ENCODE measurements at regions not wholly inside any gene's neighbourhood (a gene's known extent, or its start where the extent isn't known, plus 50 kb on each side); places are given as distances from the start of the nearest gene placed in this dataset.
"Not testable (repeated sequence)": the region's sequence is repeated elsewhere in the genome, so short reads cannot be mapped to it uniquely, and the experiment has no call there.

- Mint-ChIP-seq H3K36me3 (peaks cover 23% of the 10 kb centered on the region), H3K27me3 (ENCODE audit: low read depth) (no peaks in the 10 kb centered on the region), H3K9me3 (peaks cover 16% of the 10 kb centered on the region), H3K4me1 (peaks cover 23% of the 10 kb centered on the region), H3K4me3 (no peak overlapping the region), H3K27ac (no peak overlapping the region)
- DNase-seq (ENCODE audit: low spot score) (no peak), ATAC-seq (no peak)
- TF ChIP-seq ERG (CRISPR knock-in tag; IDR thresholded peaks at IDR 0.05): no peak
- TF ChIP-seq, protein P1, sequence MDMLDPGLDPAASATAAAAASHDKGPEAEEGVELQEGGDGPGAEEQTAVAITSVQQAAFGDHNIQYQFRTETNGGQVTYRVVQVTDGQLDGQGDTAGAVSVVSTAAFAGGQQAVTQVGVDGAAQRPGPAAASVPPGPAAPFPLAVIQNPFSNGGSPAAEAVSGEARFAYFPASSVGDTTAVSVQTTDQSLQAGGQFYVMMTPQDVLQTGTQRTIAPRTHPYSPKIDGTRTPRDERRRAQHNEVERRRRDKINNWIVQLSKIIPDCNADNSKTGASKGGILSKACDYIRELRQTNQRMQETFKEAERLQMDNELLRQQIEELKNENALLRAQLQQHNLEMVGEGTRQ (CRISPR knock-in tag; IDR thresholded peaks at IDR 0.05): no peak
- ChIA-PET POLR2A (no interaction called here), CTCF (no interaction called here)
Observed at GRCh38 chr3:162704799-162705385, 1208.3 kb downstream of the OTOL1 start.

- H3K27ac Mint-ChIP-seq; POLR2A ChIA-PET; DNase-seq (ENCODE audit: low spot score); H3K9me3 Mint-ChIP-seq; CTCF ChIA-PET; ATAC-seq; H3K4me3 Mint-ChIP-seq; H3K27me3 Mint-ChIP-seq (ENCODE audit: low read depth): not testable (repeated sequence)
- Mint-ChIP-seq H3K4me1 (peaks cover 35% of the 10 kb centered on the region), H3K36me3 (peaks cover 15% of the 10 kb centered on the region)
- TF ChIP-seq HMGA2 (CRISPR knock-in tag; IDR thresholded peaks at IDR 0.05): peak; percentile 93
Observed at GRCh38 chr3:162708394-162708793, 1211.8 kb downstream of the OTOL1 start.

GRCh38 chr3:162708942-162709706, 1212.5 kb downstream of the OTOL1 start:
- H3K36me3 Mint-ChIP-seq: peaks cover 15% of the 10 kb centered on the region
- H3K9me3 Mint-ChIP-seq; H3K4me3 Mint-ChIP-seq; H3K27me3 Mint-ChIP-seq (ENCODE audit: low read depth); ATAC-seq; CTCF ChIA-PET; H3K27ac Mint-ChIP-seq; DNase-seq (ENCODE audit: low spot score); POLR2A ChIA-PET: not testable (repeated sequence)
- peaks cover 33% of the 10 kb centered on the region for H3K4me1 Mint-ChIP-seq

DNA sequence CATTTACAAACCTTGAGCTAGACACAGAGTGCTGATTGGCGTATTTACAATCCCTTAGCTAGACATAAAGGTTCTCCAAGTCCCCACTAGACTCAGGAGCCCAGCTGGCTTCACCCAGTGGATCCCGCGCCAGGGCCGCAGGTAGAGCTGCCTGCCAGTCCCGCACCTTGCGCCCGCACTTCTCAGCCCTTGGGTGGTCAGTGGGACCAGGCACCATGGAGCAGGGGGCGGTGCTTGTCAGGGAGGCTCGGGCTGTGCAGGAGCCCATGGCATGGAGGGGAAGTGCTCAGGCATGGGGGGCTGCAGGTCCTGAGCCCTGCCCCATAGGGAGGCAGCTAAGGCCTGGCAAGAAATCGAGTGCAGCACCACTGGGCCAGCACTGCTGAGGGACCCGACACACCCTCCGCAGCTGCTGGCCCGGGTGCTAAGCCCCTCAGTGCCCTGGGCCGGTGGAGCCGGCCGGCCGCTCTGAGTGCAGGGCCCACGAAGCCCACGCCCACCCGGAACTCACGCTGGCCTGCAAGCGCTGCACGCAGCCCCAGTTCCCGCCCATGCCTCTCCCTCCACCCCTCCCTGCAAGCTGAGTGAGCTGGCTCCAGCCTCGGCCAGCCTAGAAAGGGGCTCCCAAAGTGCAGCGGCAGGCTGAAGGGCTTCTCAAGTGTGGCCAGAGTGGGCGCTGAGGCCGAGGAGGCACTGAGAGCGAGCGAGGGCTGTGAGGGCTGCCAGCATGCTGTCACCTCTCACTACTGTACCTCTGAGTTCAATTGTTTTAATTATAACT, 1213.9 kb downstream of the OTOL1 start:
- H3K9me3 Mint-ChIP-seq: peaks cover 9% of the 10 kb centered on the region

More for the DNA sequence above, 1213.9 kb downstream of the OTOL1 start:
- ATAC-seq: no peak
- Mint-ChIP-seq H3K36me3 (peaks cover 15% of the 10 kb centered on the region), H3K27ac (no peak overlapping the region), H3K4me1 (peaks cover 23% of the 10 kb centered on the region), H3K27me3 (ENCODE audit: low read depth) (peaks cover 4% of the 10 kb centered on the region; the same call in 1 of the 2 replicates), H3K4me3 (no peak overlapping the region)
- ChIA-PET POLR2A (no interaction called here), CTCF (no interaction called here)
- no peak for DNase-seq (ENCODE audit: low spot score)
- TF ChIP-seq NR2C2 (CRISPR knock-in tag; IDR thresholded peaks at IDR 0.05): no peak
- no peak for TF ChIP-seq ATF2 (CRISPR knock-in tag; IDR thresholded peaks at IDR 0.05; ENCODE audit: borderline replicate concordance, low read depth)
- no peak for TF ChIP-seq NFE2L1 (CRISPR knock-in tag; IDR thresholded peaks at IDR 0.05)
- TF ChIP-seq ETV6 (CRISPR knock-in tag; IDR thresholded peaks at IDR 0.05): no peak
- no peak for TF ChIP-seq CDX4 (CRISPR knock-in tag; IDR thresholded peaks at IDR 0.05; ENCODE audit: borderline replicate concordance)
- no peak for TF ChIP-seq ZNF317 (CRISPR knock-in tag; IDR thresholded peaks at IDR 0.05; ENCODE audit: borderline replicate concordance, low read depth)
- no peak for TF ChIP-seq MXD4 (CRISPR knock-in tag; IDR thresholded peaks at IDR 0.05; ENCODE audit: borderline replicate concordance)
- TF ChIP-seq, protein P2, sequence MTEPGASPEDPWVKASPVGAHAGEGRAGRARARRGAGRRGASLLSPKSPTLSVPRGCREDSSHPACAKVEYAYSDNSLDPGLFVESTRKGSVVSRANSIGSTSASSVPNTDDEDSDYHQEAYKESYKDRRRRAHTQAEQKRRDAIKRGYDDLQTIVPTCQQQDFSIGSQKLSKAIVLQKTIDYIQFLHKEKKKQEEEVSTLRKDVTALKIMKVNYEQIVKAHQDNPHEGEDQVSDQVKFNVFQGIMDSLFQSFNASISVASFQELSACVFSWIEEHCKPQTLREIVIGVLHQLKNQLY (CRISPR knock-in tag; IDR thresholded peaks at IDR 0.05): no peak
- no peak for TF ChIP-seq CBFB (CRISPR knock-in tag; IDR thresholded peaks at IDR 0.05; ENCODE audit: low read depth)
- no peak for TF ChIP-seq USF1 (CRISPR knock-in tag; IDR thresholded peaks at IDR 0.05)
- TF ChIP-seq, protein P3, sequence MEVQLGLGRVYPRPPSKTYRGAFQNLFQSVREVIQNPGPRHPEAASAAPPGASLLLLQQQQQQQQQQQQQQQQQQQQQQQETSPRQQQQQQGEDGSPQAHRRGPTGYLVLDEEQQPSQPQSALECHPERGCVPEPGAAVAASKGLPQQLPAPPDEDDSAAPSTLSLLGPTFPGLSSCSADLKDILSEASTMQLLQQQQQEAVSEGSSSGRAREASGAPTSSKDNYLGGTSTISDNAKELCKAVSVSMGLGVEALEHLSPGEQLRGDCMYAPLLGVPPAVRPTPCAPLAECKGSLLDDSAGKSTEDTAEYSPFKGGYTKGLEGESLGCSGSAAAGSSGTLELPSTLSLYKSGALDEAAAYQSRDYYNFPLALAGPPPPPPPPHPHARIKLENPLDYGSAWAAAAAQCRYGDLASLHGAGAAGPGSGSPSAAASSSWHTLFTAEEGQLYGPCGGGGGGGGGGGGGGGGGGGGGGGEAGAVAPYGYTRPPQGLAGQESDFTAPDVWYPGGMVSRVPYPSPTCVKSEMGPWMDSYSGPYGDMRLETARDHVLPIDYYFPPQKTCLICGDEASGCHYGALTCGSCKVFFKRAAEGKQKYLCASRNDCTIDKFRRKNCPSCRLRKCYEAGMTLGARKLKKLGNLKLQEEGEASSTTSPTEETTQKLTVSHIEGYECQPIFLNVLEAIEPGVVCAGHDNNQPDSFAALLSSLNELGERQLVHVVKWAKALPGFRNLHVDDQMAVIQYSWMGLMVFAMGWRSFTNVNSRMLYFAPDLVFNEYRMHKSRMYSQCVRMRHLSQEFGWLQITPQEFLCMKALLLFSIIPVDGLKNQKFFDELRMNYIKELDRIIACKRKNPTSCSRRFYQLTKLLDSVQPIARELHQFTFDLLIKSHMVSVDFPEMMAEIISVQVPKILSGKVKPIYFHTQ (CRISPR knock-in tag; IDR thresholded peaks at IDR 0.05): no peak

Measured in WTC11 (cell line).